ENCODE measurements at regions not wholly inside any gene's neighbourhood (a gene's known extent, or its start where the extent isn't known, plus 50 kb on each side); places are given as distances from the start of the nearest gene placed in this dataset.

DNA sequence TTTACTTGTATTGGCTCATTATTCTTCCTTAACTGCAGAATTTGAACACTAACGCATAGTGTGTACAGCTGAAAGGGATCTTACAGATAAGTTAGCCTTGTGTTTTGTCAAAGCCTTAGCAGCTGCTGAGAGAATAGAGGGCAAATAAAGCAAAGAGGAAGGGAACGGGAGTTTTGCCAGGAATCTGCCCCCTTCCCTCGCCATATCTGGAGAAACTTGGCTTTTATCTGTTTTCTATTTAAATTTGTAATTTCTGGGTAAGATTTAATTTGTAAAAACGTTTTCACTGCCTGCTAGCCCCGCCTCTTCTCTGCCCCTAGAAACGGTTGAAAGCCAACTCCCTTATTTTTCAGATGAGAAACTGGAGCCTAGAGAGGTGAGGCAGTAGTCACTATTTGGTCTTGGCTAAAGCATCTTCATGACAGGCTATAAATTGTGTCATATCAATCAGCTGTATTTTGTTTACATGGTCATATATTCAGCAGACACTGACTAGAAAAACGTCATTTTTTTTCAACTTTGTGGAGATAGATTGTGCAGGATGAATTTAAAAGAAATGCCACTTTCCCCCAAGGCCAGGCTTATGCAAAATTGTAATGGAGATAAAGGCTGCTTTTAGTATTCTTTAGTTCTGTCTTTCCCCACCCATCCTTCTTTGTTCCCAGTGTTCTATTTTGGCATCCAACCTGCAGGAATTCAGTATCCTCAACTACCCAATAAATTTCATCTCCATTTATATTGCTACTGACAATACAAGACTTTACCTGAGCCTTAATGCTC, 319.4 kb downstream of the SH2D1A start (continued):
- TF ChIP-seq, protein P1, sequence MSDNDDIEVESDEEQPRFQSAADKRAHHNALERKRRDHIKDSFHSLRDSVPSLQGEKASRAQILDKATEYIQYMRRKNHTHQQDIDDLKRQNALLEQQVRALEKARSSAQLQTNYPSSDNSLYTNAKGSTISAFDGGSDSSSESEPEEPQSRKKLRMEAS (IDR thresholded peaks at IDR 0.05) = no peak

DNA sequence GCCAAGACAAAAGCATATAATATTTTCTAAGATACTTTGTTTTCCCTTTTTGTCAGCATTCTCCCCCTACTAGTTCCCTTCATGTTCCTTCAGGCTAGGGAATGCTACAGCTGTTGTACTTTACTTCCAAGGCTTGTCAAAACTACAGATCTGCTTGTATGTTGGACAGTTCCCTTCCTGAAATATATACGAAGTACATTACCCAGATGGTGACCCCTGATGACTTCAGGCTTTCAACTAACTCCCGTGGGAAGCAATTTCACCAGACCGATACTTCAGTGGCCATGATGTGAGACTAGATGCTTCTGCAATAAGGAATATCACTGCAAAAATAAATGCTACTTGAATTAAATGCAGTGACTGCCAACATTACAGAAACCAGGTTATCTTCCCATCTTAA, 332.8 kb downstream of the SH2D1A start:
- no peak for FAIRE-seq
- TF ChIP-seq SREBF2 (IDR thresholded peaks at IDR 0.05) (no peak), JUN (IDR thresholded peaks at IDR 0.05) (no peak), CBX2 (IDR thresholded peaks at IDR 0.05; ENCODE audit: borderline replicate concordance, low read depth) (no peak), ESRRA (IDR thresholded peaks at IDR 0.05; ENCODE audit: borderline replicate concordance, low read length) (no peak), CBX8 (IDR thresholded peaks at IDR 0.05) (no peak), FOXS1 (CRISPR knock-in tag; IDR thresholded peaks at IDR 0.05) (no peak), CEBPB (IDR thresholded peaks at IDR 0.05) (no peak), PHF8 (IDR thresholded peaks at IDR 0.05; ENCODE audit: borderline replicate concordance, low read depth) (no peak), HEYL (CRISPR knock-in tag; IDR thresholded peaks at IDR 0.05) (no peak), HDAC2 (IDR thresholded peaks at IDR 0.05) (no peak), ZC3H11A (IDR thresholded peaks at IDR 0.05) (no peak)
- TF ChIP-seq, protein P2, sequence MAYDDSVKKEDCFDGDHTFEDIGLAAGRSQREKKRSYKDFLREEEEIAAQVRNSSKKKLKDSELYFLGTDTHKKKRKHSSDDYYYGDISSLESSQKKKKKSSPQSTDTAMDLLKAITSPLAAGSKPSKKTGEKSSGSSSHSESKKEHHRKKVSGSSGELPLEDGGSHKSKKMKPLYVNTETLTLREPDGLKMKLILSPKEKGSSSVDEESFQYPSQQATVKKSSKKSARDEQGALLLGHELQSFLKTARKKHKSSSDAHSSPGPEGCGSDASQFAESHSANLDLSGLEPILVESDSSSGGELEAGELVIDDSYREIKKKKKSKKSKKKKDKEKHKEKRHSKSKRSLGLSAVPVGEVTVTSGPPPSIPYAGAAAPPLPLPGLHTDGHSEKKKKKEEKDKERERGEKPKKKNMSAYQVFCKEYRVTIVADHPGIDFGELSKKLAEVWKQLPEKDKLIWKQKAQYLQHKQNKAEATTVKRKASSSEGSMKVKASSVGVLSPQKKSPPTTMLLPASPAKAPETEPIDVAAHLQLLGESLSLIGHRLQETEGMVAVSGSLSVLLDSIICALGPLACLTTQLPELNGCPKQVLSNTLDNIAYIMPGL (CRISPR knock-in tag; IDR thresholded peaks at IDR 0.05; ENCODE audit: borderline replicate concordance) = no peak
- TF ChIP-seq, protein P3, sequence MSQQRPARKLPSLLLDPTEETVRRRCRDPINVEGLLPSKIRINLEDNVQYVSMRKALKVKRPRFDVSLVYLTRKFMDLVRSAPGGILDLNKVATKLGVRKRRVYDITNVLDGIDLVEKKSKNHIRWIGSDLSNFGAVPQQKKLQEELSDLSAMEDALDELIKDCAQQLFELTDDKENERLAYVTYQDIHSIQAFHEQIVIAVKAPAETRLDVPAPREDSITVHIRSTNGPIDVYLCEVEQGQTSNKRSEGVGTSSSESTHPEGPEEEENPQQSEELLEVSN (IDR thresholded peaks at IDR 0.05; ENCODE audit: borderline replicate concordance, low read depth) = no peak
- TF ChIP-seq, protein P4, sequence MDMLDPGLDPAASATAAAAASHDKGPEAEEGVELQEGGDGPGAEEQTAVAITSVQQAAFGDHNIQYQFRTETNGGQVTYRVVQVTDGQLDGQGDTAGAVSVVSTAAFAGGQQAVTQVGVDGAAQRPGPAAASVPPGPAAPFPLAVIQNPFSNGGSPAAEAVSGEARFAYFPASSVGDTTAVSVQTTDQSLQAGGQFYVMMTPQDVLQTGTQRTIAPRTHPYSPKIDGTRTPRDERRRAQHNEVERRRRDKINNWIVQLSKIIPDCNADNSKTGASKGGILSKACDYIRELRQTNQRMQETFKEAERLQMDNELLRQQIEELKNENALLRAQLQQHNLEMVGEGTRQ (IDR thresholded peaks at IDR 0.05) = no peak
- H3K4me1 ChIP-seq = no peaks in the 10 kb centered on the region
- no peak overlapping the region for H3K27ac ChIP-seq
- WGBS (ENCODE audit: missing lambda C conversion rate) = 20% methylated on average over 3 of the region's 3 CpGs
- no peak for DNase-seq (ENCODE audit: low read depth in 1 of 2, low spot score in 1 of 2)
- no peaks in the 10 kb centered on the region for H3K9me3 ChIP-seq
- no peak for ATAC-seq
- no peak overlapping the region for H3K4me3 ChIP-seq
- H3K4me2 ChIP-seq = no peak overlapping the region
- ChIA-PET POLR2A (no interaction called here), CTCF (no interaction called here)

DNA sequence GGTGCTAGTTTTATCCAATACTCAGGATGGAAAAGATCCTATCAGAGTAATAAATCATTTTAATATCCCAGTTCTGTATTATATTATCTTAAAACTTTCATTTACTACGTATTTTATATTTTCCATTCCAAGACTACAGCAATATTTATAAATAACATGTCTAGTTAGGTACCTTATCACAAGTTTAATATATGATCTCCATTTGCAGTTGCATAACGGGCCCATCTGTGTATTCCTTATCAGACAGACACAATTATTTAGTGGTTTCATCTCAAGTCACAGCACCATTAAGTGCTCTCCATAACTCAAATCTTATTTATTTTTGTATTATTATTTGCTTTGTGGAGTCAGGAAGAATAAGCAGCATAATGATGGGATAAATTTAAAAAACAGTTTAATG, 333.9 kb downstream of the SH2D1A start:
- ATAC-seq = no peak
- no peak for FAIRE-seq

DNA sequence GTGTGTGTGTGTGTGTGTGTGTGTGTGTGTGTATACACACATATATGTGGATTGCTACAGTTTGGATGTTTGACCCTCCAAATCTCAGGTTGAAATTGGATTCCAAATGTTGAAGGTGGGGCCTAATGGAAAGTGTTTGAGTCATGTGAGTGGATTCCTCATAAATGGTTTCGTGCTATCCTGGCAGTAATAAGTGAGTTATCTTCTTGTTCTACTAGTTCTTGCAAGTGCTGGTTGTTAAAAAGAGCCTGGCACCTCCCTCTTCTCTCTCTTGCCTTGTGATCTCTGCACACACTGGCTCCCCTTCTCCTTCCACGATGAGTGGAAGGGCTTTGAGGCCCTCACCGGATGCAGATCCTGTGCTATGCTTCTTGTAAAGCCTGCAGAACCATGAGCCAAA, 344.1 kb downstream of the SH2D1A start:
- Histone ChIP-seq H3K9me3 (no peaks in the 10 kb centered on the region), H3K4me1 (no peaks in the 10 kb centered on the region), H3K4me3 (no peak overlapping the region), H3K27ac (no peak overlapping the region), H3K4me2 (no peak overlapping the region)
- WGBS (ENCODE audit: missing lambda C conversion rate) = 9% methylated on average over 3 of the region's 3 CpGs
- TF ChIP-seq NPAS2 (CRISPR knock-in tag; IDR thresholded peaks at IDR 0.05; ENCODE audit: borderline replicate concordance) (no peak), RCOR1 (IDR thresholded peaks at IDR 0.05; ENCODE audit: low read depth, low read length) (no peak)
- ChIA-PET POLR2A (no interaction called here), CTCF (no interaction called here)
- DNase-seq (ENCODE audit: low read depth in 1 of 2, low spot score in 1 of 2) (no peak), ATAC-seq (no peak), FAIRE-seq (no peak)

More for the DNA sequence above, 333.9 kb downstream of the SH2D1A start:
- TF ChIP-seq MAZ (IDR thresholded peaks at IDR 0.05; ENCODE audit: borderline replicate concordance, low read depth, low read length) (no peak), KDM1A (IDR thresholded peaks at IDR 0.05; ENCODE audit: low read depth) (no peak)
- H3K4me1 ChIP-seq = no peaks in the 10 kb centered on the region
- 0% methylated on average over 2 of the region's 2 CpGs for WGBS (ENCODE audit: missing lambda C conversion rate)
- no peak for DNase-seq (ENCODE audit: low read depth in 1 of 2, low spot score in 1 of 2)
- ChIA-PET POLR2A (no interaction called here), CTCF (no interaction called here)
- H3K27ac ChIP-seq = no peak overlapping the region
- H3K9me3 ChIP-seq = no peaks in the 10 kb centered on the region
- no peak overlapping the region for H3K4me3 ChIP-seq
- no peak overlapping the region for H3K4me2 ChIP-seq

All from A549 (cell line).